Suprapubic skin (tissue), 3 donors: ENCODE measurements at regions not wholly inside any gene's neighbourhood (a gene's known extent, or its start where the extent isn't known, plus 50 kb on each side); places are given as distances from the start of the nearest gene placed in this dataset.

Experiments
- CTCF ChIP-seq, 2 donors: fragments of 200-600 bp in 1 of 2; fragments of 450-650 bp in 1 of 2; sonication (generic) in 1 of 2; IDR thresholded peaks; one replicate each; pipeline ENCODE4 v1.5.1; 2016 to 2019; ENCODE audit warnings: antibody characterized with exemption in 2 of 2, mild to moderate bottlenecking in 1 of 2, moderate library complexity in 1 of 2
- POLR2A ChIP-seq, 2 donors: fragments of 450-650 bp; IDR thresholded peaks; one replicate each; pipeline ENCODE4 v1.6.1; 2017; ENCODE audit warnings: antibody characterized with exemption in 2 of 2, mild to moderate bottlenecking in 2 of 2, moderate library complexity in 2 of 2

- TF ChIP-seq POLR2A (IDR thresholded peaks at IDR 0.05): no peak
- TF ChIP-seq CTCF (IDR thresholded peaks at IDR 0.05): no peak
Measured at GRCh38 chr3:26118165-26118564, 328.3 kb downstream of the OXSM start.
